ENCODE measurements at regions not wholly inside any gene's neighbourhood (a gene's known extent, or its start where the extent isn't known, plus 50 kb on each side); places are given as distances from the start of the nearest gene placed in this dataset.

DNA sequence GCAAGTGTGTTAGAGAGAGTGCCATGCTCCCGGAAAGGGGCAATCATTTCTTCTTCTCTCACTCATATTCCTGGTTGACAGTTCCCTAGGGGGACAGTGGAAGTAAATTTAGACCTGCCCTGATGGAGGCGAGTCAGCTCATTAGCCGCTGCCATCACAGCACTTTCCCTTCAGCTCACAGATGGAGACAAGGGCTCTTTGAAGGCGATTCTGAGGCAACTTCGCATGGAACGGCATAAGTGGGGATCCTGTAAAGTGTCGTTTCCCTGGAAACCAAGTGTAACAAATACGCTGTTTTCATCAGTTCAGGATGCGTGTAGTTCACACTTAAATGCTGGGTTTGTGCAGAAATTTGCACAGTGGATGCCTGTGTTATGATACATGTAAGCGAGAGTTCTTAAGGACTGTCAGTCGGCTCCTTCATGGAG, 114.5 kb upstream of the TMPRSS15 start:
- H4K91ac ChIP-seq (ENCODE audit: low read depth, low read length, poor library complexity): no peak overlapping the region
- H2AFZ ChIP-seq (ENCODE audit: low read length): no peak overlapping the region
- H3K14ac ChIP-seq (ENCODE audit: low read length): no peak overlapping the region
- no peak overlapping the region for H3K4me3 ChIP-seq (ENCODE audit: low read length in 2 of 2)
- no peak overlapping the region for H2BK120ac ChIP-seq (ENCODE audit: low read depth, low read length)
- no peak overlapping the region for H2BK15ac ChIP-seq (ENCODE audit: low read length)
- H3K9me3 ChIP-seq (replicated peaks in 1 of 2; ENCODE audit: control insufficient read depth in 2 of 2, insufficient read depth in 1 of 2, low read depth in 1 of 2, low read length in 2 of 2): no peaks in the 10 kb centered on the region
- no peak overlapping the region for H3K27ac ChIP-seq (replicated peaks; ENCODE audit: low read length)
- H3K9ac ChIP-seq (ENCODE audit: low read depth, low read length, poor library complexity): no peak overlapping the region
- no CpG with 5 or more reads among the region's 11 CpGs for WGBS, 2 donors (ENCODE audit: extremely low coverage in 2 of 2, insufficient read length in 2 of 2, insufficient replicate concordance in 1 of 2)
- no peak overlapping the region for H2BK12ac ChIP-seq (ENCODE audit: low read length)
- H3K4me2 ChIP-seq (ENCODE audit: insufficient read depth, low read length, poor library complexity, severe bottlenecking): no peak overlapping the region
- H3K79me1 ChIP-seq (ENCODE audit: low read depth, low read length): no peaks in the 10 kb centered on the region
- no peak overlapping the region for H2BK5ac ChIP-seq (ENCODE audit: low read length)
- DNase-seq (ENCODE audit: low spot score): no peak
- no peak overlapping the region for H3K18ac ChIP-seq (ENCODE audit: low read length)
- H3K27me3 ChIP-seq (ENCODE audit: control insufficient read depth in 3 of 3, insufficient read depth in 3 of 3, low read depth in 1 of 3, low read length in 3 of 3): no peaks in the 10 kb centered on the region
- no peak overlapping the region for H3K4ac ChIP-seq (ENCODE audit: low read length)
- no peak overlapping the region for H4K8ac ChIP-seq (ENCODE audit: low read depth, low read length)
- no peak overlapping the region for H2AK5ac ChIP-seq (ENCODE audit: low read depth, low read length)
- H3K23ac ChIP-seq (ENCODE audit: low read depth, low read length, poor library complexity): no peak overlapping the region
- H3K36me3 ChIP-seq (replicated peaks in 1 of 2; ENCODE audit: control insufficient read depth in 2 of 2, insufficient read depth in 2 of 2, low read length in 2 of 2): no peaks in the 10 kb centered on the region
- no peaks in the 10 kb centered on the region for H3K4me1 ChIP-seq (ENCODE audit: control insufficient read depth in 2 of 2, insufficient read depth in 1 of 2, low read depth in 1 of 2, low read length in 2 of 2)

- Histone ChIP-seq H3K4me3 (ENCODE audit: low read length in 2 of 2) (no peak overlapping the region), H2BK12ac (ENCODE audit: low read length) (no peak overlapping the region), H4K8ac (ENCODE audit: low read depth, low read length) (no peak overlapping the region), H3K14ac (ENCODE audit: low read length) (no peak overlapping the region), H2AFZ (ENCODE audit: low read length) (no peak overlapping the region), H4K91ac (ENCODE audit: low read depth, low read length, poor library complexity) (no peak overlapping the region), H3K4me2 (ENCODE audit: insufficient read depth, low read length, poor library complexity, severe bottlenecking) (no peak overlapping the region), H3K4ac (ENCODE audit: low read length) (no peak overlapping the region), H3K27ac (replicated peaks; ENCODE audit: low read length) (no peak overlapping the region), H3K4me1 (ENCODE audit: control insufficient read depth in 2 of 2, insufficient read depth in 1 of 2, low read depth in 1 of 2, low read length in 2 of 2) (no peaks in the 10 kb centered on the region), H3K9ac (ENCODE audit: low read depth, low read length, poor library complexity) (no peak overlapping the region), H2BK15ac (ENCODE audit: low read length) (no peak overlapping the region), H3K9me3 (replicated peaks in 1 of 2; ENCODE audit: control insufficient read depth in 2 of 2, insufficient read depth in 1 of 2, low read depth in 1 of 2, low read length in 2 of 2) (no peaks in the 10 kb centered on the region), H2BK5ac (ENCODE audit: low read length) (no peak overlapping the region), H2BK120ac (ENCODE audit: low read depth, low read length) (no peak overlapping the region), H3K18ac (ENCODE audit: low read length) (no peak overlapping the region), H2AK5ac (ENCODE audit: low read depth, low read length) (no peak overlapping the region), H3K79me1 (ENCODE audit: low read depth, low read length) (no peaks in the 10 kb centered on the region), H3K36me3 (replicated peaks in 1 of 2; ENCODE audit: control insufficient read depth in 2 of 2, insufficient read depth in 2 of 2, low read length in 2 of 2) (no peaks in the 10 kb centered on the region), H3K27me3 (ENCODE audit: control insufficient read depth in 3 of 3, insufficient read depth in 3 of 3, low read depth in 1 of 3, low read length in 3 of 3) (no peaks in the 10 kb centered on the region), H3K23ac (ENCODE audit: low read depth, low read length, poor library complexity) (no peak overlapping the region)
- no peak for DNase-seq (ENCODE audit: low spot score)
- no CpG with 5 or more reads among the region's 2 CpGs for WGBS, 2 donors (ENCODE audit: extremely low coverage in 2 of 2, insufficient read length in 2 of 2, insufficient replicate concordance in 1 of 2)
Observed at GRCh38 chr21:18521204-18521603, 117.6 kb upstream of the TMPRSS15 start.

GRCh38 chr21:18522181-18522972, 118.8 kb upstream of the TMPRSS15 start:
- Histone ChIP-seq H3K18ac (ENCODE audit: low read length) (no peak overlapping the region), H2BK12ac (ENCODE audit: low read length) (no peak overlapping the region), H3K14ac (ENCODE audit: low read length) (no peak overlapping the region), H2AFZ (ENCODE audit: low read length) (no peak overlapping the region), H3K4me3 (ENCODE audit: low read length in 2 of 2) (no peak overlapping the region), H3K23ac (ENCODE audit: low read depth, low read length, poor library complexity) (no peak overlapping the region), H3K4me1 (ENCODE audit: control insufficient read depth in 2 of 2, insufficient read depth in 1 of 2, low read depth in 1 of 2, low read length in 2 of 2) (no peaks in the 10 kb centered on the region), H2AK5ac (ENCODE audit: low read depth, low read length) (no peak overlapping the region), H2BK15ac (ENCODE audit: low read length) (no peak overlapping the region), H3K9me3 (replicated peaks in 1 of 2; ENCODE audit: control insufficient read depth in 2 of 2, insufficient read depth in 1 of 2, low read depth in 1 of 2, low read length in 2 of 2) (no peaks in the 10 kb centered on the region), H3K4me2 (ENCODE audit: insufficient read depth, low read length, poor library complexity, severe bottlenecking) (no peak overlapping the region), H3K79me1 (ENCODE audit: low read depth, low read length) (no peaks in the 10 kb centered on the region), H4K91ac (ENCODE audit: low read depth, low read length, poor library complexity) (no peak overlapping the region), H3K9ac (ENCODE audit: low read depth, low read length, poor library complexity) (no peak overlapping the region), H3K27me3 (ENCODE audit: control insufficient read depth in 3 of 3, insufficient read depth in 3 of 3, low read depth in 1 of 3, low read length in 3 of 3) (no peaks in the 10 kb centered on the region), H3K36me3 (replicated peaks in 1 of 2; ENCODE audit: control insufficient read depth in 2 of 2, insufficient read depth in 2 of 2, low read length in 2 of 2) (no peaks in the 10 kb centered on the region), H2BK120ac (ENCODE audit: low read depth, low read length) (no peak overlapping the region), H2BK5ac (ENCODE audit: low read length) (no peak overlapping the region), H3K4ac (ENCODE audit: low read length) (no peak overlapping the region), H4K8ac (ENCODE audit: low read depth, low read length) (no peak overlapping the region), H3K27ac (replicated peaks; ENCODE audit: low read length) (no peak overlapping the region)
- no peak for DNase-seq (ENCODE audit: low spot score)
- no CpG with 5 or more reads among the region's 7 CpGs for WGBS, 2 donors (ENCODE audit: extremely low coverage in 2 of 2, insufficient read length in 2 of 2, insufficient replicate concordance in 1 of 2)

GRCh38 chr21:18524097-18524880, 120.7 kb upstream of the TMPRSS15 start:
- no peaks in the 10 kb centered on the region for H3K4me1 ChIP-seq (ENCODE audit: control insufficient read depth in 2 of 2, insufficient read depth in 1 of 2, low read depth in 1 of 2, low read length in 2 of 2)
- H3K4me2 ChIP-seq (ENCODE audit: insufficient read depth, low read length, poor library complexity, severe bottlenecking): no peak overlapping the region
- DNase-seq (ENCODE audit: low spot score): no peak
- no peaks in the 10 kb centered on the region for H3K9me3 ChIP-seq (replicated peaks in 1 of 2; ENCODE audit: control insufficient read depth in 2 of 2, insufficient read depth in 1 of 2, low read depth in 1 of 2, low read length in 2 of 2)
- H3K18ac ChIP-seq (ENCODE audit: low read length): no peak overlapping the region
- no peak overlapping the region for H4K8ac ChIP-seq (ENCODE audit: low read depth, low read length)
- H2AK5ac ChIP-seq (ENCODE audit: low read depth, low read length): no peak overlapping the region
- H3K79me1 ChIP-seq (ENCODE audit: low read depth, low read length): no peaks in the 10 kb centered on the region
- H3K14ac ChIP-seq (ENCODE audit: low read length): no peak overlapping the region
- no peak overlapping the region for H3K4me3 ChIP-seq (ENCODE audit: low read length in 2 of 2)
- H3K4ac ChIP-seq (ENCODE audit: low read length): no peak overlapping the region
- no peak overlapping the region for H3K23ac ChIP-seq (ENCODE audit: low read depth, low read length, poor library complexity)
- H2BK12ac ChIP-seq (ENCODE audit: low read length): no peak overlapping the region
- whole genome bisulfite sequencing, 2 donors (ENCODE audit: extremely low coverage in 2 of 2, insufficient read length in 2 of 2, insufficient replicate concordance in 1 of 2): no CpG with 5 or more reads among the region's 7 CpGs
- H2AFZ ChIP-seq (ENCODE audit: low read length): peak overlapping the region; percentile 18
- no peak overlapping the region for H3K27ac ChIP-seq (replicated peaks; ENCODE audit: low read length)
- H3K36me3 ChIP-seq (replicated peaks in 1 of 2; ENCODE audit: control insufficient read depth in 2 of 2, insufficient read depth in 2 of 2, low read length in 2 of 2): no peaks in the 10 kb centered on the region
- H2BK15ac ChIP-seq (ENCODE audit: low read length): no peak overlapping the region
- H2BK120ac ChIP-seq (ENCODE audit: low read depth, low read length): no peak overlapping the region
- H2BK5ac ChIP-seq (ENCODE audit: low read length): no peak overlapping the region
- H3K27me3 ChIP-seq (ENCODE audit: control insufficient read depth in 3 of 3, insufficient read depth in 3 of 3, low read depth in 1 of 3, low read length in 3 of 3): no peaks in the 10 kb centered on the region
- no peak overlapping the region for H4K91ac ChIP-seq (ENCODE audit: low read depth, low read length, poor library complexity)
- H3K9ac ChIP-seq (ENCODE audit: low read depth, low read length, poor library complexity): no peak overlapping the region

Data from neuronal stem cell (in vitro differentiated cells).